SU-DHL-6 (cell line): ENCODE measurements at regions not wholly inside any gene's neighbourhood (a gene's known extent, or its start where the extent isn't known, plus 50 kb on each side); places are given as distances from the start of the nearest gene placed in this dataset.

Source experiments
- H2AFZ ChIP-seq: fragments of 200-600 bp; sonication (generic); 2 replicates; pipeline ENCODE4 v1.6.1; 2014; ENCODE audit warnings: low read depth, mild to moderate bottlenecking, moderate library complexity, mixed read lengths, antibody characterized with exemption, low read length; ENCODE audit not compliant: severe bottlenecking
- H3F3A ChIP-seq: fragments of 200-600 bp; shearing (Covaris generic); 2 replicates; pipeline ENCODE4 v1.6.0; 2016; ENCODE audit warnings: antibody characterized with exemption, mild to moderate bottlenecking; ENCODE audit not compliant: insufficient read depth
- H3K27ac ChIP-seq: fragments of 200-600 bp; sonication (generic); 2 replicates; pipeline ENCODE4 v1.5.1; 2016; ENCODE audit warnings: low read depth, mild to moderate bottlenecking, low read length, moderate library complexity, mixed read lengths
- H3K27me3 ChIP-seq: fragments of 200-600 bp; sonication (generic), shearing (Covaris generic); 2 replicates; pipeline ENCODE4 v1.6.0; 2014; ENCODE audit warnings: mild to moderate bottlenecking, low read length
- H3K36me3 ChIP-seq: fragments of 200-600 bp; sonication (generic); 2 replicates; pipeline ENCODE4 v1.6.1; 2014; ENCODE audit warnings: mild to moderate bottlenecking, low read length, mixed read lengths
- H3K4me2 ChIP-seq: fragments of 300-600, 200-600 bp; shearing (Covaris generic), sonication (generic); 2 replicates; pipeline ENCODE4 v1.6.0; 2014; ENCODE audit warnings: low read length, low read depth, mild to moderate bottlenecking; ENCODE audit not compliant: poor library complexity, severe bottlenecking
- H3K4me3 ChIP-seq: fragments of 200-600 bp; sonication (generic); 2 replicates; pipeline ENCODE4 v1.5.1; 2014; ENCODE audit warnings: antibody characterized with exemption, low read length, mild to moderate bottlenecking, mixed read lengths; ENCODE audit not compliant: insufficient read depth, poor library complexity, severe bottlenecking
- H3K79me2 ChIP-seq: fragments of 200-600 bp; sonication (generic); 2 replicates; pipeline ENCODE4 v1.6.1; 2014; ENCODE audit warnings: mild to moderate bottlenecking, low read length, moderate library complexity; ENCODE audit not compliant: insufficient read depth
- H3K9ac ChIP-seq: fragments of 200-600 bp; sonication (generic); 2 replicates; pipeline ENCODE4 v1.7.0; 2014; ENCODE audit warnings: mild to moderate bottlenecking, low read length
- H3K9me2 ChIP-seq: fragments of 200-600 bp; sonication (generic); replicated peaks from 2 replicates; pipeline ENCODE4 v1.6.1; 2014; ENCODE audit warnings: low read length; ENCODE audit not compliant: insufficient read depth
- H3K9me3 ChIP-seq: fragments of 200-600 bp; sonication (generic); 2 replicates; pipeline ENCODE4 v1.6.1; 2014; ENCODE audit warnings: low read length, mixed read lengths; ENCODE audit not compliant: insufficient read depth
- H4K20me1 ChIP-seq: fragments of 200-600 bp; sonication (generic); 2 replicates; pipeline ENCODE4 v1.6.1; 2014; ENCODE audit warnings: low read depth, mild to moderate bottlenecking, antibody characterized with exemption, low read length, moderate library complexity, mixed read lengths
- EZH2phosphoT487 ChIP-seq: fragments of 200-600 bp; sonication (generic), shearing (Covaris generic); conservative IDR thresholded peaks from 2 replicates; pipeline ENCODE4 v1.6.1; 2018; ENCODE audit warnings: mild to moderate bottlenecking, antibody characterized with exemption, low read length, moderate library complexity, mixed read lengths
- TF ChIP-seq, protein P1 (sequence below): fragments of 200-600 bp; sonication (generic); IDR thresholded peaks from one replicate; pipeline ENCODE4 v1.5.1; 2017; ENCODE audit warnings: antibody characterized with exemption, mild to moderate bottlenecking, low read length, moderate library complexity; ENCODE audit not compliant: insufficient read depth, poor library complexity, severe bottlenecking

- H2AFZ ChIP-seq = no peak overlapping the region
- H3K4me3 ChIP-seq = no peak overlapping the region
- H3K9me2 ChIP-seq = no peaks in the 10 kb centered on the region
- no peaks in the 10 kb centered on the region for H3K79me2 ChIP-seq
- H3K36me3 ChIP-seq = no peaks in the 10 kb centered on the region
- H3K9me3 ChIP-seq = no peaks in the 10 kb centered on the region
- no peaks in the 10 kb centered on the region for H3F3A ChIP-seq
- no peaks in the 10 kb centered on the region for H4K20me1 ChIP-seq
- no peak overlapping the region for H3K9ac ChIP-seq
- no peaks in the 10 kb centered on the region for H3K27me3 ChIP-seq
- H3K27ac ChIP-seq = no peak overlapping the region
- TF ChIP-seq, protein P1, sequence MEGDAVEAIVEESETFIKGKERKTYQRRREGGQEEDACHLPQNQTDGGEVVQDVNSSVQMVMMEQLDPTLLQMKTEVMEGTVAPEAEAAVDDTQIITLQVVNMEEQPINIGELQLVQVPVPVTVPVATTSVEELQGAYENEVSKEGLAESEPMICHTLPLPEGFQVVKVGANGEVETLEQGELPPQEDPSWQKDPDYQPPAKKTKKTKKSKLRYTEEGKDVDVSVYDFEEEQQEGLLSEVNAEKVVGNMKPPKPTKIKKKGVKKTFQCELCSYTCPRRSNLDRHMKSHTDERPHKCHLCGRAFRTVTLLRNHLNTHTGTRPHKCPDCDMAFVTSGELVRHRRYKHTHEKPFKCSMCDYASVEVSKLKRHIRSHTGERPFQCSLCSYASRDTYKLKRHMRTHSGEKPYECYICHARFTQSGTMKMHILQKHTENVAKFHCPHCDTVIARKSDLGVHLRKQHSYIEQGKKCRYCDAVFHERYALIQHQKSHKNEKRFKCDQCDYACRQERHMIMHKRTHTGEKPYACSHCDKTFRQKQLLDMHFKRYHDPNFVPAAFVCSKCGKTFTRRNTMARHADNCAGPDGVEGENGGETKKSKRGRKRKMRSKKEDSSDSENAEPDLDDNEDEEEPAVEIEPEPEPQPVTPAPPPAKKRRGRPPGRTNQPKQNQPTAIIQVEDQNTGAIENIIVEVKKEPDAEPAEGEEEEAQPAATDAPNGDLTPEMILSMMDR = no peak
- no peak for TF ChIP-seq EZH2phosphoT487
- no peak overlapping the region for H3K4me2 ChIP-seq
Observed at GRCh38 chr1:91176250-91176649, 154.4 kb upstream of the ZNF644 start.

- no peak overlapping the region for H3K4me3 ChIP-seq
Observed at GRCh38 chr1:91174734-91175133, 152.9 kb upstream of the ZNF644 start.

GRCh38 chr1:91173346-91173890 lies 151.6 kb upstream of the ZNF644 start:
- Histone ChIP-seq H3K27ac (no peak overlapping the region), H3K9me2 (no peaks in the 10 kb centered on the region), H3F3A (no peaks in the 10 kb centered on the region), H4K20me1 (no peaks in the 10 kb centered on the region), H2AFZ (no peak overlapping the region), H3K27me3 (no peaks in the 10 kb centered on the region), H3K36me3 (no peaks in the 10 kb centered on the region), H3K4me2 (no peak overlapping the region), H3K9me3 (no peaks in the 10 kb centered on the region), H3K79me2 (no peaks in the 10 kb centered on the region), H3K9ac (no peak overlapping the region), H3K4me3 (no peak overlapping the region)
- no peak for TF ChIP-seq EZH2phosphoT487
- TF ChIP-seq, protein P1 = no peak

More at GRCh38 chr1:91174734-91175133, 152.9 kb upstream of the ZNF644 start:
- no peak overlapping the region for H2AFZ ChIP-seq
- TF ChIP-seq, protein P1 = no peak
- TF ChIP-seq EZH2phosphoT487 = no peak
- no peaks in the 10 kb centered on the region for H3K79me2 ChIP-seq
- H4K20me1 ChIP-seq = no peaks in the 10 kb centered on the region
- no peaks in the 10 kb centered on the region for H3K9me3 ChIP-seq
- no peaks in the 10 kb centered on the region for H3K27me3 ChIP-seq
- no peak overlapping the region for H3K4me2 ChIP-seq
- no peaks in the 10 kb centered on the region for H3F3A ChIP-seq
- no peak overlapping the region for H3K9ac ChIP-seq
- H3K27ac ChIP-seq = no peak overlapping the region
- no peaks in the 10 kb centered on the region for H3K36me3 ChIP-seq
- no peaks in the 10 kb centered on the region for H3K9me2 ChIP-seq
